NCI-H1694 treated with DMSO at 0.1 percent for 48 hours (cell line): ENCODE measurements at regions not wholly inside any gene's neighbourhood (a gene's known extent, or its start where the extent isn't known, plus 50 kb on each side); places are given as distances from the start of the nearest gene placed in this dataset.

Source experiments
- DNase-seq: peaks from one replicate; lab custom pipeline; 2025; lab: John Stamatoyannopoulos, UW

GRCh38 chr18:6607343-6607742, 122.2 kb upstream of the ARHGAP28 start:
- no peak for DNase-seq

- DNase-seq, result no peak
These were observed 119.8 kb upstream of the ARHGAP28 start for GRCh38 chr18:6609666-6610264.

DNA sequence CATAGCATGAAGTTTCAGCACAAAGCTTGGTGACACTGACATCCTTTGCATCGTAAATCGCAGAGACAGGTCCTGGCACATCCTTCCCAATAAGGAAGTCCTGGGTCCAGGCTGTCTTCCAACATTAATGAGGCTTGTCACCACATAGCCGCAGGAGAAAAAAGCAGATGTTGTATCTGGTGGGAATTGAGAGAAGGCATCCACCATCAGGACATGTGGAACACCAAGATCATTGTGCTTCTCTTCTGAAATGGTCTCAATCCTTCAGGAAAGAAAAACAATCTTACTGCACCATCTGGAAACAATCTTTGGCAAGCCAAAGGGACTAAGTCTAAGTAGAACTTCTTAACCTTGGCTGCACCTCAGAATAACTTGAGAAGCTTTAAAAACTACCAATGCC, 119.0 kb upstream of the ARHGAP28 start:
- DNase-seq, result no peak

GRCh38 chr18:6613581-6613980, 115.9 kb upstream of the ARHGAP28 start:
- DNase-seq, result no peak

DNA sequence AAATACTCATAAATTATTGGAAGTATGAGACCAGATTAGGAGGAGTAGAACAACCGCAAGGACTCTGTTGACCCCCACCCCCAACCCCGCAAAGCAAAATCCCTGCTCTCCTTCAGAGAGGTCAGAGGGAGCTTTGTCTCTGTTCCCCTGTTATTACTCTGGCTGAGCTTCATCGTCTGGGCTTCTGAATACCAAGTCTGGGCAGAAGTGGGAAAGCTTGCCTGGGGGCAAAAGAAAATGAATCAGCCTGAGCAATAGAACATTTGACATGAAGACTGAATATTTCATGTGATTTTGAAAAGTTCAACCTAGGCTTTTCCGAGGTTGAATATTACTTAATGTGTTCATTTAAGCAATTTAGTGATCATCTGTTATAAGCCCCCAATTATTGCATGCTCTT, 114.6 kb upstream of the ARHGAP28 start:
- no peak for DNase-seq

DNA sequence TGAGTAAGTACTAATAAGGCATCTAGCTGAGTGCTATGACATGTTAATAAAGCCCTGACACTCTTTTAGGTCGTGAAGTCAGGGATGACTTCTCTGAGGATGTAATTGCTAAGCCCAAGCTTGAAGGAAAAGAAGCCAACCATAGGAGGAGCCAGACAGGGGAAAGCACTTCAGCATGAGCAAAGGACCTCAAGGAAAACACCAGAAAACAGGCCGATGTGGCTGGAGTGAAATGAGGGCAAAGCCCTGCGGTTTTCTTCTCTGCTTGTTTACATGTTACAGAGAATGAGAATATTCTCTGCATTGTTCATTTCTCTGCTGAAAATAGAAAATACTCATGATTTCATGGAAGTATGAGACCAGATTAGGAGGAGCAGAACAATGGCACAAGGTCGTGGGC, 112.5 kb upstream of the ARHGAP28 start:
- DNase-seq, result no peak

DNA sequence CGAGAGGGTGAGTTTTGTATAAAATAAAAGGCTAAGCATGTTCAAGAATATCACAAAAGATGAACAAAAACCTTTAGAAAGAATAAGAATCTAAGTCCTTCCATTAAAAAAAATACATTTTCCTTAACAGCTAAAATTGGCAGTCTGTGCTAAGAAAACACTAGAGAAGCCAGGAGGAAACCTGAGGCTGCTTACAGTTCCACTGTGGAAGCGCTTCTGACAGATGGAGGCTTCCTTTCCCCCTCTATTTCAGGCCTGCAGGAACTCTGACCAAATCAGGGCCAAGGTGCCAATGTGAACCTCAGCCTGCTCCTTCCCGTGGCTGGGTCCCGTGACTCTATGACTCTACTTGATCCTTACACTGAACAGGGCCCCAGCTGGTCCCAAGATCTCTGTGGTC, 108.1 kb upstream of the ARHGAP28 start:
- DNase-seq, result no peak

- DNase-seq, result no peak
These were observed 106.2 kb upstream of the ARHGAP28 start for GRCh38 chr18:6623278-6623677.

DNA sequence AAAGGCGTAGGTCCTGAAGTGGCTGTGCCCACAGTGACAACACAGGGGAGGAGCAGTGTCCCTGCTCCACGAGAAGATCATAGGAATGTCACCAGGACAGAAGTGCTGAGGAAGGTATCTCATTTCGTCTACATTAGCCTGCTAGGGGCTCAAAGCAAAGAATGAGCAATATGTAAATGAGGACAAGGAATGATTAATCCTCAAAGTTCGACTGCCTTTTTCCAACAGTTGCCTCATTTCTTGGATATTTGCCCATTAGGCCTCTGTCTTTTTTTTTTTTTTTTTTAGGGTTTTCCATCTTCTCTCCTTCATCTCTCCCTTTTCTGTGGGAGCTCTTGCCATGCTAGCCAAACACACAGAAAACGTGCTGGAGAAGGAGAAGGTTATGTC, 105.2 kb upstream of the ARHGAP28 start:
- DNase-seq, result no peak

- no peak for DNase-seq
These were observed 104.7 kb upstream of the ARHGAP28 start for GRCh38 chr18:6624661-6625311.

DNA sequence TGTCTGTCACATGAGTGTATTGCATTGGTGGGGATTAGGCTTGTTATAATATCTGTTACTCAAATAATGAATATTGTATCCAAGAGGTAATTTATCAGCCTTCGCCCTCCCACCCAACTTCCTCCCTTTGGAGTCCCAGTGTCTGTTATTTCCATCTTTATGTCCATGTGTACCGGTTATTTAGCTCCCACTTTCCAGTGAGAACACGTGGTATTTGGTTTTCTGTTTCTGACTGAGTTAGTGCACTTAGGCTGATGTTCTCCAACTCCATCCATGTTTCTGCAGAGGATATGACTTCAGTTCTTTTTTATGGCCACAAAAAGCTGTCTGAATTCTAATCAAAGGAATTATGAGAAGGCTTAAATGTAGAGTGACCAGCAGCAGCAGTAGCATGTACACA, 104.0 kb upstream of the ARHGAP28 start:
- no peak for DNase-seq

- DNase-seq, result no peak
These were observed 103.1 kb upstream of the ARHGAP28 start for GRCh38 chr18:6626457-6626856.

GRCh38 chr18:6627645-6628044, 101.9 kb upstream of the ARHGAP28 start:
- DNase-seq, result no peak

GRCh38 chr18:6628187-6628586, 101.3 kb upstream of the ARHGAP28 start:
- DNase-seq, result no peak

GRCh38 chr18:6629635-6630140, 99.8 kb upstream of the ARHGAP28 start:
- no peak for DNase-seq

DNA sequence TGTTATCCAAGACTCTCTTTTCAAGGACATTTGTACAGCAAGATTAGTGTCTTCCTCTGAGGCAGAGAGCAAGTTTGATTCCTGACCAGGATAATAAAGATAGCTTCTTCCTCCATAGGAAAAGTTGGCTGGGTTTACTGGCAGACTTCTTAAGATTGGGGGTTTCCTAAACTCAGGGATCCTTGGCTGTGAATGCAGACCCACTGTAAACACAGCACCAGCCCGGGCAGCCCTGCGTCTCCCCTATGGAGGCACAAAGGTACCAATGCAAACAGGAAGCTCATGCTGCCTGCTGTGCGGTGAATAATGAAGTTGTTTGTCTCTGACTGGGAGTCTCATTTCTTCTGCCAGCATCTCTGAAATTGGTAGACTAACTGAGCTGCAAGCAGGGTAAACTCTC, 96.2 kb upstream of the ARHGAP28 start:
- no peak for DNase-seq

DNA sequence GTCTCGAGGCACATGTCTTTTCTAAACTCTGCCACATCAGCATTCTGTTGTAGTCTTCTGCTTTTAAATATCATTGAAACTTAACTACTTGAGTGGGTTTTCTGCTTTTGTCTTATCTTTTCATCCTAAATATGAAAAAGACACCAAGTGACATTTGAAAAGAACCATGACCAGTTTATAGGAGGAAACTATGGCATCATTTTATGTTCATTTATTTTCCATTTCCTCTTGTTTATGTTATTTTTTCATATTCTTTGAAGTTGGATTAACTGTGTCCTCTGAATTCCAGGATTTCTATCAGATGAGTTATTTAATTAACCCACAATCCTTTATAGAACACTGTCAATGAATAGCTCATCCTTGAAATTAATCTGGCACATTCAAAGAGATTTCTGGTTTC, 93.4 kb upstream of the ARHGAP28 start:
- no peak for DNase-seq

GRCh38 chr18:6638447-6638846, 91.1 kb upstream of the ARHGAP28 start:
- DNase-seq, result no peak

DNA sequence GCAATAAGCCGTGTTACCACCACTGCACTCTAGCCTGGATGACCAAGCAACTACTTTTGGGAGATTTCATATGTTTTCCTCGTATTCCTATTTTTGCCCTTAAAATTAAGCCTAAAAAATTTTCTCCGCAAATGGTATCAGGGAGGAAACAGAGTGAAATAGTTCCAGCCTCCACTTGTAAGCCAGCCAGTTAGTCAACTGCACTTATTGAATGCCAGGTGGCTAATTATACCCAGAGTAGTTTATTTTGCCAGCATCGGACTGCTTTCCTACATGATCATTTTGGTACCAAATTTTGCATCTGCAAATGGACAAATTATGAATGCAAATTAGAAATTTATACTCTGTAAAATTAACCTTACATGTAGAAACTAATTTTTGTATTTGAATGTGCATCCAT, 90.2 kb upstream of the ARHGAP28 start:
- no peak for DNase-seq

- no peak for DNase-seq
These were observed 84.5 kb upstream of the ARHGAP28 start for GRCh38 chr18:6644836-6645627.

DNA sequence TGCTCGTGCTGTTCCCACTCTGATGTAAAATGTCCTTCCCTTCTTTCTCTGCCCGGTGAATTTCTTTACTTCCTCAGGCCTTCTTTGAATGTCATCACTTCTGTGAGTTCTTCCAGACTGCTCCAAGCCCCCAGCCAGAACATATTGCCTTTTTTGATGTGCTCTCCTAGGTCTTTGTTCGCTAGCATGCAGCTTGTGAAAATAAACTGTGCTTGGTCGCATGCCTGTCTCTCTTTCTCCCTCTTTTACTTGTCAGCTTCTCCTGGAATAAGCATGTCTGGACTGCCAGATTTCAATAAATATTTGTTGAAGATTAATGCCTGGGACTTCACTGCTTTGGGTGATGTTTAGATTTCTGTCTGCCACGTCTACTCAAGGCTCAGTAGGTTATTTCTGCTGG, 82.7 kb upstream of the ARHGAP28 start:
- DNase-seq, result no peak

- DNase-seq, result no peak
These were observed 80.9 kb upstream of the ARHGAP28 start for GRCh38 chr18:6648581-6648980.

- no peak for DNase-seq
These were observed 79.9 kb upstream of the ARHGAP28 start for GRCh38 chr18:6649421-6650126.
